ENCODE measurements at regions not wholly inside any gene's neighbourhood (a gene's known extent, or its start where the extent isn't known, plus 50 kb on each side); places are given as distances from the start of the nearest gene placed in this dataset.

- no peak for DNase-seq
Measured at GRCh38 chr9:110099236-110100095, 108.5 kb downstream of the C9orf152 start.

- DNase-seq, result no peak
Measured at GRCh38 chr9:110101531-110102161, 106.3 kb downstream of the C9orf152 start.

GRCh38 chr9:110103257-110103656 is 104.7 kb downstream of the C9orf152 start:
- DNase-seq, result no peak

- DNase-seq, result no peak
Measured at GRCh38 chr9:110104261-110104809, 103.6 kb downstream of the C9orf152 start.

- no peak for DNase-seq
Measured at GRCh38 chr9:110105107-110105506, 102.9 kb downstream of the C9orf152 start.

- DNase-seq, result no peak
Measured at GRCh38 chr9:110106661-110107060, 101.3 kb downstream of the C9orf152 start.

- DNase-seq, result no peak
Measured at GRCh38 chr9:110109333-110110092, 98.4 kb downstream of the C9orf152 start.

- DNase-seq, result no peak
Measured at GRCh38 chr9:110110154-110110553, 97.8 kb downstream of the C9orf152 start.

- DNase-seq, result no peak
Measured at GRCh38 chr9:110111868-110112267, 96.1 kb downstream of the C9orf152 start.

- DNase-seq, result no peak
Measured at GRCh38 chr9:110112792-110113191, 95.2 kb downstream of the C9orf152 start.

GRCh38 chr9:110114086-110114858 is 93.7 kb downstream of the C9orf152 start:
- no peak for DNase-seq

GRCh38 chr9:110114859-110115201 is 93.1 kb downstream of the C9orf152 start:
- no peak for DNase-seq

GRCh38 chr9:110115341-110115820 is 92.6 kb downstream of the C9orf152 start:
- no peak for DNase-seq

- DNase-seq, result no peak
Measured at GRCh38 chr9:110115826-110116542, 92.0 kb downstream of the C9orf152 start.

- no peak for DNase-seq
Measured at GRCh38 chr9:110116543-110116885, 91.4 kb downstream of the C9orf152 start.

- DNase-seq, result no peak
Measured at GRCh38 chr9:110121170-110121569, 86.8 kb downstream of the C9orf152 start.

- DNase-seq, result no peak
Measured at GRCh38 chr9:110123341-110124095, 84.4 kb downstream of the C9orf152 start.

- DNase-seq, result no peak
Measured at GRCh38 chr9:110124439-110124838, 83.5 kb downstream of the C9orf152 start.

GRCh38 chr9:110125207-110125751 is 82.7 kb downstream of the C9orf152 start:
- no peak for DNase-seq

GRCh38 chr9:110125763-110126351 is 82.1 kb downstream of the C9orf152 start:
- DNase-seq, result no peak

Measured in activated T-cell treated with anti-CD3 and anti-CD28 coated beads, Interleukin-2, amount 50 U/mL, for 48 hours (primary cell).